Superior temporal gyrus (tissue), 1 donor: ENCODE measurements at regions not wholly inside any gene's neighbourhood (a gene's known extent, or its start where the extent isn't known, plus 50 kb on each side); places are given as distances from the start of the nearest gene placed in this dataset.

Experiments used
- DNase-seq: peaks from one replicate; pipeline ENCODE4 v3.0.0-alpha.2; 2016; ENCODE audit errors: extremely low spot score

DNA sequence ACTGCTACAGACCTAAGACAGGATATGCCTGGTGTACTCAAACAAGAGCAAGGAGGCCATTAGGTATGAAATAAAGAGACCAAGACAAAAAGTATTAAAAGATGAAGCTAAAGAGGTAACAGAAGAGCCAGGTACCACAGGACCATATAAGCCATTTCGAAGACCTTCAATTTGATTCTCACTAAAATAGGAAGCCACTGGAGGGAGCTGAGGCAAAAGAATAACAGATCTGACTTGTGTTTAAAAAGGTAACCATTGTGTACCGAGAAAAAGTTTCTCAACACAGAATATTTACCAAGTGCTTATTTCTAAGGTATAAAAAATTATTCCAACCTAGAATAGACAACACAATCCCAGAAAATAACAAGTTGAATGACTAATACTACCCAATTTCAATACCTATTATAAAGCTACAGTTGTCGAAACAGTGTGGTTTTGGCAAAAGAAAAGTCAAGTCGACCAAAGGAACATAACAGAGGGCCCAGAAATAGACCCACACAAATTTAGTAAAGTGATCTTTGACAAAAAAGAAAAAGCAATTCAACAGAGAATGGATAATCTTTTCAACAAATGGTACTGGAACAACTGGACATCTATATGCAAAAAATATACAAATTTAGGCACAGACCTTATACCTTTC is 125.3 kb upstream of the DST start:
- DNase-seq, result peak; percentile 69

DNA sequence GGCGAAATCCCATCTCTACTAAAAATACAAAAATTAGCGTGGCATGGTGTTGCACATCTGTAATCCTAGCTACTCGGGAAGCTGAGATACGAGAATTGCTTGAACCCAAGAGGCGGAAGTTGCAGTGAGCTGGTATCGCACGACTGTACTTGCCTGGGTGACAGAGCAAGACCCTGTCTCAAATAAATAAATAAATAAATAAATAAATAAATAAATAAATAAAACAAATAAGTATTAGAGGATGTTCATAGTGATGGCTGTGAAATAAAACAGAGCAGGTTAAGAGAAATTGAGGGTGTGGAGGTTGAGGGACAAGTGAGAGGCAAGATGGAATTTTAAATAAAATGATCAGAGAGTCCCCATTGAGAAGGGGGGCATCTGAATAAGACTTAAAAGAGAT is 124.7 kb upstream of the DST start:
- no peak for DNase-seq

DNA sequence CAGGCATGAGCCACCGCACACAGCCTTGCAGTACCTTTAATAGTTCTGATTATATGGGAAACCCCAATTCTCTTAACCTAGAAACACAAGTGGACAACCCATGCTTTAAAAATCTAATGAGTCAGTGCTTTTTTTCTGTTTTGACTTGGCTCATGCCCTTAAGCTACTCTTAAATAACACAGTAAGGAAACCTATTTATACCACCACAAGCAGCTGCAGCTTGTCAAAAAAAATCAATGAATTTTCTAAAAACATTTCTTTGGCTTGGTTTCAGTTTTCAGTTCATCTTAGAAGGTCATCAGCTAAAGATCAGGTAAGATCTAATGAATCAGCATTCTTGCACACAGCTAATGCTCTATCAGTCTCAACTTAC is 124.1 kb upstream of the DST start:
- DNase-seq, result peak; percentile 14

DNA sequence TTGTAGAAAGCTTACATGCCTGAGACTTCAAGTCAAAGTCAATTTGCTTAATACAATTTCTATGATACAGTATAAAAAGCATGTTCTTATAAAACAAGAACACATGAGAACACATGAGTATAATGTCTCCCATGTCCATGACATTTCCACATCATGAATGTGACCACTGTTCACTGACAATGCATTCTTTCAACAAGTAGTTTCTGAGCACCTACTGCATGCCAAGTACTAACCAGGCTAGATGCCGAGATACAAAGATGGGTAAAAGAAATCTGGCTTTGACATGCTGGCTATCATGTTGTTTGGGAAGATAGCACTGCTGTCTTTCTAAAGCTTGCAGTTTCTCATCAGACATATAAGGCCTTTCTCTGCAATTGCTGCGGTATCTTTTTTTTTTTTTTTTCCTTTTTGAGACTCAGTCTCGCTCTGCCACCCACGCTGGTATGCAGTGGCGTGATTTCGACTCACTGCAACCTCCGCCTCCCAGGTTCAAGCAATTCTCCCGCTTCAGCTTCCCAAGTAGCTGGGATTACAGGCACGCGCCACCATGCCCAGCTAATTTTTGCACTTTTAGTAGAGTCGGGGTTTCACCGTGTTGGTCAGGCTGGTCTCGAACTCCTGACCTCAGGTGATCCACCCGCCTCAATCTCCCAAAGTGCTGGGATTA is 123.6 kb upstream of the DST start:
- peak; percentile 50 for DNase-seq

DNA sequence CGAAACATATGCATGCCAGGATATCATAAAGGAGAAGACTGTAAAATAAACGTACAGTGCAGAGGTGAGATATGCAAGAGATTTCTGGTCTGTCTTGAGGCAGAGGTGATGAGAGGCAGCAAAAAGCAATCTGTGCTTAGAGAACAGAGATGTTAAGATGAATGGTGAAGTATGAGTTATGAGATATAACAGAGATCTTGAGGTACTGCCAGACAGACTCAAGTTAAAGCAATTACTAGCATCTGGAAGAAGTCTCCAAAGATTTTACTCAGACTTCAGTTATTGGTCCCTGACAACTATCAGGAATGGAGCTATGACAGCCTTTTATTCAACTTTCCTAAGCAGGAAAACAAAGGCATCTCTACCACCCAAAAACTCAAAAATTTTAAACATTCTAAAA is 122.8 kb upstream of the DST start:
- peak; percentile 38 for DNase-seq

DNA sequence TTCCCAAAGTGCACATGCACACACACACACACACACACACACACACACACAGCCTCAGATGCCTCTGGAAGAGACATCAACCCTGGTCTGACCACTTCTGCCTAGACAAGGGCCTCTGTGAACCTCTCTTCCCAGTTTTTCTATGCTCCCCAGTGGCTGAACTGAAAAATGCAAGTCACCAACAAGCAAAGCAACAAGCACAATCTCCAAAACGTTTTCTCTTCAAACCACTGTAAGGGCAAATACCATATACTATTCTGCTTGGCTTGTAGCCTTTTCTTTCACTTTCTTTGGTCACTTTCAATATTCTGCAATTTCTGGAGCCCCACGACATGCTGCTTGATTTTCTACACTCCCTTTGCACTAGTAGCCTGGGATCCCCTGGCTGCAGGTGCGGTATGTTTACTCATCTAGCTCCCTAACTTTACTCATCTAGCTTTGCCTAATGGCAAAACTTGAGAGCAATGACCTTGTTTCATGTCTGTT is 121.4 kb upstream of the DST start:
- DNase-seq, result peak; percentile 81

DNA sequence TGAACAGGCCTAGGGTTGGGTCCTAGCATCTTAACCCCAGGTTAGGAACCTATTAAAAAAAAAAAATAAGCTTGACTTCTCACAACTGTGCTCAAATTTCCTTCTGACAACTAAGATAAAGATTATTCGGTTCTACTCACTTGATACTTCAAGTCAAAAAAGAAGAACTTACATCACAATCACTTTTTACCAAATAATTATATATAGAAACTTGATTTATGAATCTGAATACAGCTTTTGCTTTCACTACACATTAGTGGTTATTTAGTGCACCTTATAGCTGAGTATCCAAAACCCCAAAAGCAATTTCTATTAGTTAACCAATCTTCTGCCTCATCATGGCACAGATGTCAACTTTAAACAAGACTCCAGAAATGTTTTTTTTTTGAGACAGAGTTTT is 119.0 kb upstream of the DST start:
- no peak for DNase-seq

DNA sequence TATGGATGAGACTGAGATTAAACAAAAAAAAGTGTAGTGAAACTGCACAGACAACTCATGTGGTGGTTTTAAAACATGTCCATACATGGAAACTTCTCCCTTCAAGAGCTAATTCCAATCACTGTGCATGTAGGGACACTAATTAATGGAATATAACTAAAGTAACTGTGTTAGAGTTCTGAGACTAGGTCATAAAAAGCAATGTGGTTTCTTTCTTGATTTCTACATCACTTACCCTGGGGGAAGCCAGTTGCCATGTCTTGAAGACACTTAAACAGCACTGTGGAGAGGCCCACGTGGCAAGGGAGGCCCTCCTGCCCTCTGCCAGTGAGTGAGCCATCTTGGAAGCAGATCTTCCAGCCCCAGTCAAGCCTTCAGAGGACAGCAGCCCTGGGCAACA is 118.2 kb upstream of the DST start:
- no peak for DNase-seq

DNA sequence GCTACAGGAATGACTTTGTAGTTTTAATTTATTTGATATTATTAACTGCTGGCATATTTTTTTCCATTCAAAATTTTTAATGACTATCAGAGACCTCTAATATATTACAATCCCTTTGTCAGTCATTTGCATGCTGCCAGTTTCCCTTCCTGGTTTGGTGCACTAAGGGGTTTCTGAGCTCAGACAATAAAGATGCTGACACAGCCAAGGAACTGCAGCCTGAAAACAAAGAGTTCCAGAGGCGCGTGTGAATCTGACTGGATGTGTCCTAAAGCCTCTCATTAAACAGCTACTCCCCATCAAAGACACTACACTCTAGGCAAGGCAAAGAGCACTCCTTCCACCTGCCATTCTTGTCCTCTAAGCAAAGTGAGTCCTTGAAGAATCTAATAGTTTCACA is 116.8 kb upstream of the DST start:
- peak; percentile 68 for DNase-seq

DNA sequence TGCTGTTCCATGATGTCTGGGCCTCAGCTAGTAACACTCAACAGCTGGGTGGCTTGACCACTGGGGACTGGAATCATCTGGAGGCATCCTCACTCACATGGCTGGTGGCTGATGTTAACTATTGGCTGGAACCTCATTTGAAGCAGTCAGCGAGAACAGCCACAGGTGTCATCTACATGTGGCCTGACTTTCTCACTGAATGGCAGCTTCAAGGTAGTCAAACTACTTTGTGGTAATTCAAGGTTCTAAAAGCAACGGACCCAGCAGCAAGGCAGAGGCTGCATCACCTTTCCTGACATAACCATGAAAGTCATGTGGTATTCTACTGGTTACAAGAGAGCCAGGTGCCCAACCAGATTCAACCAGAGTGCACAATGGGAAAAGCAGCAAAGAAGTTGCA is 115.9 kb upstream of the DST start:
- DNase-seq, result no peak

DNA sequence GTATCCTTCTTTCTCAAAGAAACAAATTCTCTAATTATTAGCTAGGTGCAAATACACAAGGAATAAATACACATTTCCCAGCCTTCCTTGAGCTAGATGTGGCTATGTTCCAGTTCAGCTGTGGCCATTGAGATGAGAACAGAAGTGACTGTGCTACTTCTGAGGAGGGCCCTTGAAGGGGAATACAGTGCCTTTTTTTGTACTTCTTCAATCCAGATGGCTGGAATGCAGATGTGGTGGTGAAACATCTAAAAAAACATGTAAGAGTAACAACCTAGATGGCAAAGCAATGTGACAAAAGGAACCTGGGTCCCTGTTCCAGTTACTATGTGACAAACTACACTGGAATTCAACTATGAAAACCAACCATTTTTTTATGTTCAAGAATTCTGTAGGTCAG is 115.4 kb upstream of the DST start:
- DNase-seq, result peak; percentile 65

DNA sequence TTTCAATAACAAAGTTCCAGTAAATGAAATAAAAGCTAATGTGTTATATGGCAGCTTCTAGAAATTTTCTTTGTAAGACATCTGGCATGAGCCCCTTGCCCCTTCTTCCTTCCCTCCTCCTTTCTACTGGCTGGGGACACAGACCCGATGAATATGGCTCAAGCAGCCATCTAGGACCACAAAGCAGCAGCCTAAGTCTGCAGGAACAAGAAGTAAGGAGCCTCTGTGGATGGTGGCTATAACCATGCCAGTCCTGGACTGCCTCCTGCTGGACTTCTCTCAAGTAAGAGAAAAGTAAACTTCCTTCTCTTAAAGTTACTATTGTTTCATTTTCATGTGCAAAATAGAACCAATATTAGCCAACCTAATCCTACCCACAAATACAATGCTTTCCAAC is 114.9 kb upstream of the DST start:
- DNase-seq, result peak; percentile 84

DNA sequence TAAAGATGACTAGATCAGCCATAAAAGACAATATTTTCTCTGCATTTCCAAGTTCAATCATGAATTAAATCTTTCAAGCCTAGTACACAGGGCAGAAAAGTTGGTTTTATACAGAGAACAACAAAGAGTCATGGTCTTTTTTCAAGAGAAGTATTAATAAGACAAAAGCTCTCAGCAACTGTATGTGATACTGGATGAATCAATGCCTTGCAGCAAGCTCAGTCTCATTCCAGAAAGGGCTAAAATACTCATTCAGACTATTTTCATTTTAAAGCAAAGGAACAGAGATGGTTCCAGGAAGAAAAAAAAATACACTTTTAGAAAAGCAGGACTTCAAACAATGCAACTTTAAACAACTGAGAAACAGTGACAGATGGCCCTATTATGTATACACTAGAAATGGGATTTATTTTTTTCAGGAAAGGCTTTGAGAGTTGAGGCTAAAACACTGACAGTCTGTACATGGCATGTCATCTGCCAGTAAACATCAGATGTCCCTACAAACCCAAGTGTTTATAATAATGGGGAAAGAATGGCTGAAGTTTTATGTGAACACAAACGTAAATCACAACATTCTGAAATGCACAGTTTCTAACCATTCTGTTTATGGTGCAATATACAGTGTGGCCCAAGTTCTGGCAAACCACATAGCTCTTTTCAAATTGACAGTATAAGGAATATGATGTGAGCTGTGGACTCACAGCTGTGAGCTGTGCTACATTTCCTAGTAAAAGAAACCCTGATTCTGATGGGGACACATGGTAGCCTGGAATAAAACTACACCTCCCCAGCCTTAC is 114.3 kb upstream of the DST start:
- DNase-seq, result peak; percentile 77

DNA sequence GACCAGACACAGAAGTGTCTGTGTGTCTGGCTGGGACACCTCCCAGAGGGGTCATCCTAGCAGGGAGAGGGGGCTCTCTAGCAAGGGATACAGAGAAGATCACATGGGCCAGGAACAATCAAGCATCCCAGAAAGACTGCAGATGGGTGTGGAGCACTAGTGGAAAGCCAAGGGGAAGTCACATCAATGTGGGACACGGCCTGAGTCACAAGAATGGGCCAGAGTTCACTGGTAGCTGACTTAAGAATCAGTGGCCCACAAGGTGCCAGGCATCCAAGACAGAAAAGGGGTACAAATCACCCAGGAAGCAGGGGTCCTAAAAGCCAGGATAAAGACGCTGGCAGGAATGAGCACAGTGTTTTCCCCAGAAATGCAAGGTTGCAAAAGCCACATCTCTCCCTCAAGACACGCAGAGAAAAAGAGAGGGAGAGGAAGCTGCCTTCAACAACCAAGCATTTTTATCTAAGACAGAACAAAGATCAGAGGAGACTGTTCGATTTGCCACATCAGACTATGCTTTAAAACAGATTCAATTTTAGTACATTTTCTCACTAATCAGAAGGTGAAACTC is 113.6 kb upstream of the DST start:
- DNase-seq, result peak; percentile 56

DNA sequence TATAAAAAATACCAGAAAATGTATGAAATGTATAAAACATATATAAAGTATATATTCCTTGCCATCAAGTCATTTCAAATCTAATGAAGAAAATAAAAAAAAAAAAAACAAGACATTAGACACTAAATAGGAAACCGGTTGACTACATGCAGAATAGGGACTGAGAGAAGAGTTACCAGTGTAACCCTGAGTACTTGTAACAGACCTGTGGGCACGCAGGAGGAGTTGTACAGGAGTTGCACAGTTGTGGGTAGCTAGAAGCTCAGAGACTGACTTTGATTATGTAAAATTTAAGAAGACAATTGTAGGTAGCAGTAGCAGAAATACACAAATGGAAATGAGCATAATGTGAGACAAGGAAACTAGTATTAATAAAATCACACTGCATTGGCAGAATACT is 112.4 kb upstream of the DST start:
- DNase-seq, result no peak

DNA sequence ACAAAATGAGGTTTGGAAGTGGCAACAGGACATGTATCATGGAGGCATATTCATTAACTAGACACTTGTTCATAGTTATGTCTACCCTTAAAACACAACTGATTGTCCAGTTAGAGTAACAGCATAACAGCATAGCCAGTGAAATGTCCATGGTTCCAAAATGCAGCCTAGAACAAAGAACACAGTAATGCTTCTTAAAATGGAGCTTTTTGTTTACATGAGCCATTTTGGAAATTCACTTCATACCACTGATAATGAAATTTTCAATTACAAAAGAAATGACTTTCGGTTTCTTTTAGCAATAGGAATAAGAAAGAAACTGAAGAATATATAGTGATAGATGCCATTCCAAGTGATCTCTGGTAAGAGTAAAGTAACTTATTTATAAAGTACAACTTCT is 111.1 kb upstream of the DST start:
- DNase-seq, result peak; percentile 75

DNA sequence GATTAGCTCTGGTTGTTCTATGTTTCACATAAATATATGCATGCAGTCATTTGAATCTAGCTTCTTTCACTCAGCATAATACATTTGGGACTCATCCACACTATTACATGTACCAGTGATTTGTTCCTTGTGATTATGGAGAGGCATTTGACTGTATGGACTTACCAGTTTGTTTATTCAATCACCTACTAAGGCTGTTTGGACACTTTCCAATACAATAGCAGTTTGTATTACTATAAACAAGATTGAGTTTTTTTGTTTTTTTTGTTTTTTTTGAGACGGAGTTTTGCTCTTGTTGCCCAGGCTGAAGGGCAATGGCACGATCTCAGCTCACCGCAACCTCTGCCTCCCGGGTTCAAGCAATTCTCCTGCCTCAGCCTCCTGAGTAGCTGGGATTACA is 109.8 kb upstream of the DST start:
- no peak for DNase-seq

DNA sequence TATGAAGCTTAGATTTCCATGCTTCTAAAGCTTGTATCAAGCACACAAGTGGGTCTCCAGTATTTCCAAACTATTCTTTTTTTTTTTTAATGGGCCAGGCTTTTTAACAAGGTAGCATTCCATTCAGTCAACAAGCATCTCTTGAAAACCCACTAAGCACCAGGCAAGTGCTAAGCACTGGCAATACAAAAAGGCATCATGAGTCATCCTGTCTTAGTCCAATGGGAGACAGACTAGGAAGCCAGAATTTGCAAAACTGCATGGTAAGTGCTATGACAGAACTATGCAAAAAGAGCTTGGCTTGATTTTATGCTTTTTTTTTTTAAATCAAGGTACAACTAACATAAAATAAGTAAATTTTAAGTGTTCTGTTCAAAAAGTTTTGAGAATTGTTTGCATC is 109.3 kb upstream of the DST start:
- peak; percentile 36 for DNase-seq

DNA sequence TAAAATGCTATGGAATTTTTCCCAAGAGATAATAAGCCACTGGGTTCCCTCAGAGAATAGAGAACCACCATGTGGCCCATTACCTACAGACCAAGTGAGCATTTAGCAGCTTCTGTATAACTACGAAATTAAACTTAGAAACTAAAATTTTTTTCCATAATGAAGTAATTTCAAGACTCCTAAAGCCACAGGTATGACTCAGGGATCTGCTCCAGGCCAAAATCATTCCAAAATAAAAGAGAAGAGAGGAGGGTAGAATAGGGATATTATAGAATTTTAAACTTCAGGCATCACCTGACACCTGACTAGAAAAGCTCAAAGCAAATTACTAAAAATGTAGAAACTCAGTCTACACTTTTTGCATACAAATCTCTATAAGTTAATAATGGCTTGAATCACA is 108.9 kb upstream of the DST start:
- no peak for DNase-seq

DNA sequence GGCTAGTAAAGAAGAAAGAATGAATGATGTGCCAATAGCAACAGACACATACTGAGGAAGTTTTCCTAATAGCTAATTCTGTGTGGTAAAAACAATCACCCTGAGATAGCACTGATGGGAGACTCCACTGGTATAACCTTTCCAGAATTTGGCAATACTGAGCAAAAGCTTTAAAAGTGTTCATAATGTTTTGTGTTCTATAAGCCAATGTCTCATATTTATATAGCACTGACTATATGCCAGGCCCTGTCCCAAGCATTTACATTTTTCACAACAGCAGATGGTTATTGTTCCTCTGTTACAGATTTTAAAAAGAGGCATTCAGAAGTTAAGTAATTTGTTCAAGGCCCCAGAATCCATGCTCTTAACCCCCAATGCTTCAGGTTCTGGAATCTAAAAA is 108.0 kb upstream of the DST start:
- DNase-seq, result no peak

DNA sequence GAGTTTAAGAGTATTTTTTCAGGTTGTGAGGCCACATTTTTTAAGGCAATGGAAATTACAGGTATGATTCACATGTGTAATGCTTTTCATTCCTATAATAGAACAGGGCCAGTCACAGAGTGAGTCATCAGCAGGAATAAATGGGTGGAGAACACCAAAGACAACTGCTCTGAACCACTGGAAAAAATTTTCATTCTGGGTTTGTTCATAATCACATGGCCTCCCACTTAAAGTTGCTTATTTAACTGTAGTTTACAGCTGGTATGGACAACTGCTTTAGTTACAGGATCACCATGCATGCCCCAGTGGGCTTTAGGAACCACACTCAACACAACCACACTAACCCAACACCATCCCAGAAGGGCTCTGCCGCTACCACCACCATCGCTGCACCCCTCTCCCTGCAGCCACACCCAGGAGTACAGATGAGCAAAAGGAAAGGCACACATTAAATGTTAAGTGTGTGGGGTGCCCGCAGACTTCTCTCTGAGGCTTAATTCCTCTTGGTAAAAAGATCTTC is 107.0 kb upstream of the DST start:
- peak; percentile 50 for DNase-seq

DNA sequence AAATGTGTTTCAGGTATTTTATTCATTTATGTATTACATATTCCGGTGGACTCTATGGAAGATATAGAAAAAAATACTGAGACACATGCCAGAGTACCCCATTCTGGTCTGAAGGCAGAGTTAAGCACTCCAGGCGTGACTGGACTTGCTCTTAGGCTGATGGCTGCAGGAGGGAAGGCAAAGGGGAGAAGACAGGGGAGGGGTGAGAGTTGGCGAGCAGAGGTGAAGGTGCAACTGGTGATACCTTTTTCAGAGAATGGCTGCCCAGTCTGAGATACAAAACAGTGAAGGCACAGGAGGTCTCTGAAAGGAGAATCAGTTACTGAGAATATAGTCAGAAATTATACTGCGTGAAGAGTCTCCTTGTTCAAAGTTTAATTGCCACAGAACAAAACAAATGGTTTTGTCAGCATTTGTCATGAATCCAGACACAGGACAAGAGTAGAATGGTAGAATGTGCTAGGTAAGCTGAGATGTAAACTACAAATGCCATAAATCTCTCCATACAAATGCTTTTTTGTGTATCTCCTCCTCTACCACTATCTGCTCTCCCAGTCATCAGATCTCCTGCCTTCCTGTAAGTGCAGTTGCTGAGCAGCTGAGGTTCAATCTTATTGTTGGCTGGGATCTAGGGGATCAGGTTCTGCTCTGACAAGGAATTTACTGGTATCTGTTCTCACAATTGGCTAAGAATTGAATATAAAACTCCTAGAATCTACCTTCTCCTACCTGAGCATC is 104.2 kb upstream of the DST start:
- no peak for DNase-seq
